ENCODE measurements at regions not wholly inside any gene's neighbourhood (a gene's known extent, or its start where the extent isn't known, plus 50 kb on each side); places are given as distances from the start of the nearest gene placed in this dataset.
"Not testable (repeated sequence)": the region's sequence is repeated elsewhere in the genome, so short reads cannot be mapped to it uniquely, and the experiment has no call there.

GRCh38 chr7:116371536-116371935 is 128.0 kb upstream of the CAV2 start:
- TF ChIP-seq CTCF, POLR2AphosphoS5 (IDR thresholded peaks at IDR 0.05): not testable (repeated sequence)
